A549 (cell line): ENCODE measurements at regions not wholly inside any gene's neighbourhood (a gene's known extent, or its start where the extent isn't known, plus 50 kb on each side); places are given as distances from the start of the nearest gene placed in this dataset.
A peak's percentile ranks its signal among the peaks of the same experiment; 100 is the strongest.

Source experiments
- ATAC-seq, 2 experiments: fragments of 200-7000 bp in 1 of 2; fragments of >200 bp in 1 of 2; cut with Nextera tagmentation in 1 of 2; cut with Tn5 transposase in 1 of 2; 3 replicates each; pipeline versions ENCODE4 v1.8.0 to v1.9.1; 2018 to 2020; ENCODE audit warnings: mild to moderate bottlenecking in 1 of 2, moderate library complexity in 1 of 2
- CTCF ChIA-PET: fragments of 300-600 bp; sonication (Branson Sonifier 250); formaldehyde crosslinking; extraction: SDS; loops from one replicate; lab custom pipeline; 2021; ENCODE audit warnings: antibody characterized with exemption, inconsistent platforms; lab: Yijun Ruan, JAX
- POLR2A ChIA-PET: fragments of 350-600 bp; formaldehyde crosslinking; extraction: SDS; loops from one replicate; lab custom pipeline; 2021; ENCODE audit warnings: antibody characterized with exemption, inconsistent platforms; lab: Yijun Ruan, JAX
- DNase-seq, 2 experiments: peaks; one replicate each; pipeline versions ENCODE4 v3.0.0 to v3.0.0-alpha.2; 2011 to 2016; ENCODE audit warnings: low read depth in 1 of 2, low spot score in 1 of 2
- FAIRE-seq: peaks from 2 replicates; lab custom pipeline; 2011; peaks lifted over from hg19 to GRCh38; lab: Jason Lieb, UNC
- H3K27ac ChIP-seq, 2 experiments: fragments of >200 bp; sonication (Bioruptor Twin); formaldehyde crosslinking; 3 replicates each; pipeline ENCODE4 v1.5.1; 2016 to 2017
- H3K4me1 ChIP-seq: fragments of >200 bp; sonication (Bioruptor Twin); formaldehyde crosslinking; 3 replicates; pipeline ENCODE4 v1.6.1; 2016
- H3K4me2 ChIP-seq: fragments of >200 bp; sonication (Bioruptor Twin); formaldehyde crosslinking; 3 replicates; pipeline ENCODE4 v1.6.1; 2016
- H3K4me3 ChIP-seq: fragments of >200 bp; sonication (Bioruptor Twin); formaldehyde crosslinking; 3 replicates; pipeline ENCODE4 v1.5.1; 2016
- H3K9me3 ChIP-seq: fragments of >200 bp; sonication (Bioruptor Twin); formaldehyde crosslinking; 3 replicates; pipeline ENCODE4 v1.6.1; 2016
- BCL3 ChIP-seq: fragments of >200 bp; sonication (Bioruptor Twin); formaldehyde crosslinking; IDR thresholded peaks from 3 replicates; pipeline ENCODE4 v1.6.1; 2016
- BHLHE40 ChIP-seq: IDR thresholded peaks from 2 replicates; pipeline ENCODE4 v1.6.1; 2012; ENCODE audit warnings: low read depth, low read length, inconsistent platforms
- CBX2 ChIP-seq: fragments of 200-600 bp; sonication (generic); IDR thresholded peaks from 2 replicates; pipeline ENCODE4 v1.6.1; 2016; ENCODE audit warnings: low read depth, mild to moderate bottlenecking, borderline replicate concordance
- CBX8 ChIP-seq: fragments of 200-600 bp; sonication (generic); IDR thresholded peaks from 2 replicates; pipeline ENCODE4 v1.6.1; 2016
- E2F6 ChIP-seq: IDR thresholded peaks from 2 replicates; pipeline ENCODE4 v1.6.1; 2012; ENCODE audit warnings: low read depth, borderline replicate concordance
- EHMT2 ChIP-seq: fragments of 200-600 bp; sonication (generic); IDR thresholded peaks from 2 replicates; pipeline ENCODE4 v1.6.1; 2016; ENCODE audit warnings: antibody characterized with exemption, low read depth, mild to moderate bottlenecking, moderate library complexity
- ELK1 ChIP-seq: fragments of 150-350 bp; IDR thresholded peaks from 2 replicates; pipeline ENCODE4 v1.6.1; 2014; ENCODE audit warnings: low read depth, mild to moderate bottlenecking, low read length
- FOXS1 ChIP-seq: fragments of 250-450 bp; sonication (Bioruptor Pico); IDR thresholded peaks from 2 replicates; pipeline ENCODE4 v1.5.0; 2020; ENCODE audit warnings: mild to moderate bottlenecking, moderate library complexity
- HDAC2 ChIP-seq: fragments of 200-600 bp; sonication (generic); IDR thresholded peaks from 2 replicates; pipeline ENCODE4 v1.6.1; 2016
- HES2 ChIP-seq: fragments of >200 bp; sonication (Bioruptor Twin); formaldehyde crosslinking; IDR thresholded peaks from 2 replicates; pipeline ENCODE4 v1.6.1; 2016
- HOXB13 ChIP-seq: fragments of 250-450 bp; sonication (Bioruptor Pico); IDR thresholded peaks from 2 replicates; pipeline ENCODE4 v1.5.0; 2020; ENCODE audit warnings: low read depth, mild to moderate bottlenecking, moderate library complexity
- JUNB ChIP-seq: fragments of >200 bp; sonication (Bioruptor Twin); formaldehyde crosslinking; IDR thresholded peaks from 2 replicates; pipeline ENCODE4 v1.6.1; 2016
- KDM1A ChIP-seq: fragments of 200-600 bp; sonication (generic); IDR thresholded peaks from 2 replicates; pipeline ENCODE4 v1.6.1; 2016; ENCODE audit warnings: low read depth, mild to moderate bottlenecking
- KDM5A ChIP-seq: fragments of 200-600 bp; sonication (generic); IDR thresholded peaks from 2 replicates; pipeline ENCODE4 v1.6.1; 2016; ENCODE audit warnings: antibody characterized with exemption, mild to moderate bottlenecking
- MAX ChIP-seq: IDR thresholded peaks from 2 replicates; pipeline ENCODE4 v1.6.1; 2012
- MAZ ChIP-seq: fragments of 150-350 bp; IDR thresholded peaks from 2 replicates; pipeline ENCODE4 v1.6.1; 2014; ENCODE audit warnings: antibody characterized with exemption, low read depth, low read length, borderline replicate concordance
- PBX3 ChIP-seq: IDR thresholded peaks from 2 replicates; pipeline ENCODE4 v1.6.1; 2012
- POLR2A ChIP-seq: IDR thresholded peaks from 2 replicates; pipeline ENCODE4 v1.6.1; 2012; ENCODE audit warnings: mild to moderate bottlenecking, low read length
- RAD21 ChIP-seq, 2 experiments: fragments of >200 bp in 1 of 2; sonication (Bioruptor Twin) in 1 of 2; formaldehyde crosslinking in 1 of 2; IDR thresholded peaks in 1 of 2; conservative IDR thresholded peaks in 1 of 2; 2 replicates in 1 of 2; 3 replicates in 1 of 2; pipeline ENCODE4 v1.6.1; 2012 to 2018; ENCODE audit warnings: inconsistent platforms in 1 of 2
- RNF2 ChIP-seq: fragments of 200-600 bp; sonication (generic); IDR thresholded peaks from 2 replicates; pipeline ENCODE4 v1.6.1; 2016; ENCODE audit warnings: low read depth, mild to moderate bottlenecking, antibody characterized with exemption, moderate library complexity, borderline replicate concordance
- TP53 ChIP-seq: fragments of 250-450 bp; sonication (Bioruptor Pico); IDR thresholded peaks from 2 replicates; pipeline ENCODE4 v1.5.0; 2021; ENCODE audit warnings: mild to moderate bottlenecking, moderate library complexity
- ZC3H11A ChIP-seq: fragments of 450-650 bp; IDR thresholded peaks from 2 replicates; pipeline ENCODE4 v1.6.1; 2014; ENCODE audit warnings: antibody characterized with exemption, mild to moderate bottlenecking
- ZNF302 ChIP-seq: fragments of 250-450 bp; sonication (Bioruptor Pico); IDR thresholded peaks from 2 replicates; pipeline ENCODE4 v1.9.0; 2021; ENCODE audit warnings: inconsistent platforms, mild to moderate bottlenecking, moderate library complexity
- ZSCAN20 ChIP-seq: fragments of 250-450 bp; sonication (Bioruptor Pico); IDR thresholded peaks from 2 replicates; pipeline ENCODE4 v1.8.0; 2022; ENCODE audit warnings: mild to moderate bottlenecking, moderate library complexity
- WGBS: methylation state at CpG from one replicate; pipeline ENCODE4 v1.1.6; 2017; ENCODE audit errors: missing lambda C conversion rate; 5-methylcytosine and 5-hydroxymethylcytosine counted together
- TF ChIP-seq, protein P1 (sequence below): fragments of 200-600 bp; sonication (generic); IDR thresholded peaks from 2 replicates; pipeline ENCODE4 v1.6.1; 2016; ENCODE audit warnings: antibody characterized with exemption, mild to moderate bottlenecking, moderate library complexity

DNA sequence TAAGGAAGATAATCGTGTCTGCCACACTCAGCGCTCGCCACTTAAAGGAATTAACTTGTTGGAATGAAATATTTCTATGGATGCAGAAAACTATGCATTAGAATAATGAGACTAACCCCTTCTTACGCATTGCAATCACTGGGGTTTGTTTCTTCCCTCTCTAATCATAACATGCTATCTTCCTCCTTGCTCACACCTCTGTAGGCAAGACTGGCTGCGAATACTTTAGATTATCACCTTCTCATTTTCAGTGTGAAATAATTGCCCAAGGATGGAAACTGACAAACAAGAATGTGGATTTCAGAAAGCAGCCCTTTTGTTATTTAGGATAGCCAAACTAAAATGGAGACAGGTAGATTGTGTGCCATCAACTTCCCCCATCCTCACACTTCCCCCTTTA lies 349.4 kb downstream of the MID1IP1 start:
- WGBS = 26% methylated on average over 5 of the region's 5 CpGs
- Histone ChIP-seq H3K27ac (no peak overlapping the region), H3K4me1 (no peaks in the 10 kb centered on the region), H3K9me3 (no peaks in the 10 kb centered on the region), H3K4me3 (no peak overlapping the region), H3K4me2 (no peak overlapping the region)
- ChIA-PET POLR2A (interaction anchor here (1.3 kb wide), 1 partner anchor 347 kb away, joined by 4 read pairs; no protein-coding TSS in a partner anchor), CTCF (interaction anchor here (1.0 to 1.1 kb wide), 2 partner anchors 383 to 398 kb away, joined by 3 to 4 read pairs; no protein-coding TSS in a partner anchor)
- TF ChIP-seq MAX = no peak
- TF ChIP-seq CBX2 = no peak
- no peak for TF ChIP-seq BCL3
- TF ChIP-seq TP53 (CRISPR knock-in tag) = no peak
- TF ChIP-seq HDAC2 = no peak
- no peak for TF ChIP-seq ZNF302
- TF ChIP-seq ZSCAN20 (CRISPR knock-in tag) = no peak
- TF ChIP-seq FOXS1 (CRISPR knock-in tag) = no peak
- no peak for TF ChIP-seq KDM5A
- no peak for TF ChIP-seq JUNB
- no peak for TF ChIP-seq HES2
- no peak for TF ChIP-seq EHMT2
- no peak for TF ChIP-seq ZC3H11A
- TF ChIP-seq CBX8 = no peak
- TF ChIP-seq POLR2A = no peak
- TF ChIP-seq BHLHE40 = no peak
- no peak for TF ChIP-seq PBX3
- no peak for TF ChIP-seq RNF2
- no peak for TF ChIP-seq HOXB13 (CRISPR knock-in tag)
- no peak for TF ChIP-seq KDM1A
- no peak for DNase-seq
- FAIRE-seq = no peak
- ATAC-seq = no peak

GRCh38 chrX:39152106-39152649 lies 350.9 kb downstream of the MID1IP1 start:
- H3K4me3 ChIP-seq = no peak overlapping the region
- DNase-seq = peak; percentile 14
- TF ChIP-seq E2F6 (no peak), MAZ (no peak), RNF2 (no peak), CBX8 (no peak), ELK1 (no peak), HOXB13 (CRISPR knock-in tag) (no peak), RAD21 (conservative IDR thresholded peaks at IDR 0.05 in 1 of 2, IDR thresholded peaks at IDR 0.05 in 1 of 2) (peak; percentile 14 to 30; a peak in 2 of 5 replicates), HDAC2 (no peak)
- TF ChIP-seq, protein P1, sequence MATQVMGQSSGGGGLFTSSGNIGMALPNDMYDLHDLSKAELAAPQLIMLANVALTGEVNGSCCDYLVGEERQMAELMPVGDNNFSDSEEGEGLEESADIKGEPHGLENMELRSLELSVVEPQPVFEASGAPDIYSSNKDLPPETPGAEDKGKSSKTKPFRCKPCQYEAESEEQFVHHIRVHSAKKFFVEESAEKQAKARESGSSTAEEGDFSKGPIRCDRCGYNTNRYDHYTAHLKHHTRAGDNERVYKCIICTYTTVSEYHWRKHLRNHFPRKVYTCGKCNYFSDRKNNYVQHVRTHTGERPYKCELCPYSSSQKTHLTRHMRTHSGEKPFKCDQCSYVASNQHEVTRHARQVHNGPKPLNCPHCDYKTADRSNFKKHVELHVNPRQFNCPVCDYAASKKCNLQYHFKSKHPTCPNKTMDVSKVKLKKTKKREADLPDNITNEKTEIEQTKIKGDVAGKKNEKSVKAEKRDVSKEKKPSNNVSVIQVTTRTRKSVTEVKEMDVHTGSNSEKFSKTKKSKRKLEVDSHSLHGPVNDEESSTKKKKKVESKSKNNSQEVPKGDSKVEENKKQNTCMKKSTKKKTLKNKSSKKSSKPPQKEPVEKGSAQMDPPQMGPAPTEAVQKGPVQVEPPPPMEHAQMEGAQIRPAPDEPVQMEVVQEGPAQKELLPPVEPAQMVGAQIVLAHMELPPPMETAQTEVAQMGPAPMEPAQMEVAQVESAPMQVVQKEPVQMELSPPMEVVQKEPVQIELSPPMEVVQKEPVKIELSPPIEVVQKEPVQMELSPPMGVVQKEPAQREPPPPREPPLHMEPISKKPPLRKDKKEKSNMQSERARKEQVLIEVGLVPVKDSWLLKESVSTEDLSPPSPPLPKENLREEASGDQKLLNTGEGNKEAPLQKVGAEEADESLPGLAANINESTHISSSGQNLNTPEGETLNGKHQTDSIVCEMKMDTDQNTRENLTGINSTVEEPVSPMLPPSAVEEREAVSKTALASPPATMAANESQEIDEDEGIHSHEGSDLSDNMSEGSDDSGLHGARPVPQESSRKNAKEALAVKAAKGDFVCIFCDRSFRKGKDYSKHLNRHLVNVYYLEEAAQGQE = no peak
- FAIRE-seq = no peak
- ChIA-PET CTCF (interaction anchor here (0.6 to 1.0 kb wide), 2 partner anchors 9 to 122 kb away, joined by 3 read pairs; no protein-coding TSS in a partner anchor), POLR2A (no interaction called here)
- no peaks in the 10 kb centered on the region for H3K9me3 ChIP-seq
- H3K4me1 ChIP-seq = no peaks in the 10 kb centered on the region
- no peak overlapping the region for H3K4me2 ChIP-seq
- peak in 1 of 2 experiments; percentile 70; a peak in 3 of 6 replicates for ATAC-seq
- no peak overlapping the region for H3K27ac ChIP-seq
- 21% methylated on average over 7 of the region's 7 CpGs for WGBS
